HCT116 (cell line): ENCODE measurements at regions not wholly inside any gene's neighbourhood (a gene's known extent, or its start where the extent isn't known, plus 50 kb on each side); places are given as distances from the start of the nearest gene placed in this dataset.

Source experiments
- CTCF ChIP-seq, 3 experiments: fragments of 200-600 bp in 1 of 3; sonication (generic) in 1 of 3; IDR thresholded peaks in 2 of 3; conservative IDR thresholded peaks in 1 of 3; 2 replicates each; pipeline ENCODE4 v1.5.1; 2012 to 2017; ENCODE audit warnings: low read depth in 2 of 3, low read length in 2 of 3, antibody characterized with exemption in 1 of 3, borderline replicate concordance in 1 of 3, control low read depth in 1 of 3, mild to moderate bottlenecking in 1 of 3, mixed read lengths in 1 of 3, mixed run types in 1 of 3, moderate library complexity in 1 of 3; ENCODE audit not compliant: insufficient read depth in 1 of 3
- MAX ChIP-seq: IDR thresholded peaks from 2 replicates; pipeline ENCODE4 v1.6.1; 2012
- POLR2A ChIP-seq: IDR thresholded peaks from 2 replicates; pipeline ENCODE4 v1.7.0; 2011; ENCODE audit warnings: borderline replicate concordance; ENCODE audit not compliant: insufficient read depth, insufficient read length; ENCODE audit errors: extremely low read depth

GRCh38 chr4:161237495-161237894 is 926.3 kb downstream of the FSTL5 start:
- TF ChIP-seq CTCF (IDR thresholded peaks at IDR 0.05 in 2 of 3, conservative IDR thresholded peaks at IDR 0.05 in 1 of 3; ENCODE audit: borderline replicate concordance in 1 of 3, insufficient read depth in 1 of 3, low read depth in 2 of 3, low read length in 2 of 3) (no peak), POLR2A (no peak), MAX (no peak)
